Esophagus muscularis mucosa (tissue), 3 donors: ENCODE measurements at regions not wholly inside any gene's neighbourhood (a gene's known extent, or its start where the extent isn't known, plus 50 kb on each side); places are given as distances from the start of the nearest gene placed in this dataset.

Experiments used
- CTCF ChIP-seq, 3 experiments: fragments of 200-600 bp in 2 of 3; fragments of 450-650 bp in 1 of 3; sonication (generic) in 2 of 3; IDR thresholded peaks; one replicate each; pipeline ENCODE4 v1.5.1; 2017 to 2019; ENCODE audit warnings: antibody characterized with exemption in 3 of 3, mild to moderate bottlenecking in 2 of 3, moderate library complexity in 1 of 3
- POLR2A ChIP-seq: fragments of 450-650 bp; IDR thresholded peaks from one replicate; pipeline ENCODE4 v1.6.1; 2017; ENCODE audit warnings: antibody characterized with exemption, moderate library complexity, mild to moderate bottlenecking, low read depth

- TF ChIP-seq CTCF (IDR thresholded peaks at IDR 0.05), result no peak
- TF ChIP-seq POLR2A, result no peak
These were observed 456.9 kb upstream of the MGAT4C start for GRCh38 chr12:86713121-86713520.
